ENCODE measurements at regions not wholly inside any gene's neighbourhood (a gene's known extent, or its start where the extent isn't known, plus 50 kb on each side); places are given as distances from the start of the nearest gene placed in this dataset.

DNA sequence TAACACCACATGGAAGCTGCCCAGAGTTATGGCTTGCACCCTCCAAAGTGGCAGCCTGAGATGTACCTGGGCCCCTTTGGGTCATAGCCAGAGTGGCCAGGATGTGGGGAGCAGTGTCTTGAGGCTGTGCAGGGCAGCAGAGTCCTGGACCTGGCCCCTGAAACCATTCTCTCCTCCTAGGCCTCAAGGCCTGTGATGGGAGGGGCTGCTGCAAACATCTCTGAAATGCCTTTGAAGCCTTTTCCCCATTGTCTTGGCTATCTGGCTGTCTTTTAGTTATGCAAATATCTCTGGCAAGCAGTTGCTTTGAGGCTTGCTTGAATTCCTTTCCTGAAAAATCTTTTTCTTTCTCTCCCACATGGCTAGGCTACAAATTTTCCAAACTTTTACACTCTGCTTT is 356.5 kb downstream of the DAD1 start:
- TF ChIP-seq POLR2AphosphoS5 (IDR thresholded peaks at IDR 0.05; ENCODE audit: borderline replicate concordance, low read depth, low read length), result no peak
- TF ChIP-seq EZH2 (IDR thresholded peaks at IDR 0.05), result no peak
- TF ChIP-seq FOXP2 (optimal IDR thresholded peaks at IDR 0.05; ENCODE audit: control extremely low read depth, extremely low read length, insufficient read depth), result no peak

Data from SK-N-MC (cell line).